ENCODE measurements at regions not wholly inside any gene's neighbourhood (a gene's known extent, or its start where the extent isn't known, plus 50 kb on each side); places are given as distances from the start of the nearest gene placed in this dataset.

DNA sequence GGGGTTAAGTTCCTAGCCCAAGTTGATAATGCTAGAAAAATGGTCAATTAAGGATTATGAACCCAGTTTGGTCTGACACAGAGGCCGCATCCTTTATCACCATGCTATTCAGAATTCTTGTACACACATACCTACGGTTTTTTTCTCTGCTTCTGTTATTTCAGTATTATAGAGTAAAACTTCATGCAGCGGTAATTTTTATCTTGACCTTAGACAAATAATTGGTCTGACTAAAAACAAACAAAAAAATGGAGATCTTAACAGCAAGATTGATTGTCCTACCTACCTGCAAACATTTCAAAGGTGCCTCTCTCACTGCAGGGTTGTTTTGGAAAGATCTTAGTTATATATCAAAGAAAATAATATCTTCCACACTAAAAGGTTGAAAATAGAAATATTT is 201.9 kb upstream of the PRICKLE1 start:
- no peaks in the 10 kb centered on the region for H3K36me3 ChIP-seq (ENCODE audit: insufficient read depth, low read length)
- no peak overlapping the region for H3K4me3 ChIP-seq (ENCODE audit: low read length)
- no peak overlapping the region for H3K4me2 ChIP-seq (ENCODE audit: low read length)
- no peaks in the 10 kb centered on the region for H3K9me3 ChIP-seq (ENCODE audit: low read length)
- H3F3A ChIP-seq (ENCODE audit: insufficient read depth, low read length, poor library complexity, severe bottlenecking), result no peaks in the 10 kb centered on the region
- TF ChIP-seq EZH2 (IDR thresholded peaks at IDR 0.05; ENCODE audit: borderline replicate concordance, insufficient read depth, low read length, poor library complexity, severe bottlenecking) (no peak), TAF1 (IDR thresholded peaks at IDR 0.05; ENCODE audit: low read depth) (no peak), MXI1 (conservative IDR thresholded peaks at IDR 0.05; ENCODE audit: poor library complexity, severe bottlenecking) (no peak), EP300 (conservative IDR thresholded peaks at IDR 0.05; ENCODE audit: poor library complexity, severe bottlenecking) (no peak), POLR2AphosphoS5 (IDR thresholded peaks at IDR 0.05) (no peak), SMC3 (conservative IDR thresholded peaks at IDR 0.05; ENCODE audit: poor library complexity) (no peak), RAD21 (conservative IDR thresholded peaks at IDR 0.05) (no peak)
- TF ChIP-seq, protein P1, sequence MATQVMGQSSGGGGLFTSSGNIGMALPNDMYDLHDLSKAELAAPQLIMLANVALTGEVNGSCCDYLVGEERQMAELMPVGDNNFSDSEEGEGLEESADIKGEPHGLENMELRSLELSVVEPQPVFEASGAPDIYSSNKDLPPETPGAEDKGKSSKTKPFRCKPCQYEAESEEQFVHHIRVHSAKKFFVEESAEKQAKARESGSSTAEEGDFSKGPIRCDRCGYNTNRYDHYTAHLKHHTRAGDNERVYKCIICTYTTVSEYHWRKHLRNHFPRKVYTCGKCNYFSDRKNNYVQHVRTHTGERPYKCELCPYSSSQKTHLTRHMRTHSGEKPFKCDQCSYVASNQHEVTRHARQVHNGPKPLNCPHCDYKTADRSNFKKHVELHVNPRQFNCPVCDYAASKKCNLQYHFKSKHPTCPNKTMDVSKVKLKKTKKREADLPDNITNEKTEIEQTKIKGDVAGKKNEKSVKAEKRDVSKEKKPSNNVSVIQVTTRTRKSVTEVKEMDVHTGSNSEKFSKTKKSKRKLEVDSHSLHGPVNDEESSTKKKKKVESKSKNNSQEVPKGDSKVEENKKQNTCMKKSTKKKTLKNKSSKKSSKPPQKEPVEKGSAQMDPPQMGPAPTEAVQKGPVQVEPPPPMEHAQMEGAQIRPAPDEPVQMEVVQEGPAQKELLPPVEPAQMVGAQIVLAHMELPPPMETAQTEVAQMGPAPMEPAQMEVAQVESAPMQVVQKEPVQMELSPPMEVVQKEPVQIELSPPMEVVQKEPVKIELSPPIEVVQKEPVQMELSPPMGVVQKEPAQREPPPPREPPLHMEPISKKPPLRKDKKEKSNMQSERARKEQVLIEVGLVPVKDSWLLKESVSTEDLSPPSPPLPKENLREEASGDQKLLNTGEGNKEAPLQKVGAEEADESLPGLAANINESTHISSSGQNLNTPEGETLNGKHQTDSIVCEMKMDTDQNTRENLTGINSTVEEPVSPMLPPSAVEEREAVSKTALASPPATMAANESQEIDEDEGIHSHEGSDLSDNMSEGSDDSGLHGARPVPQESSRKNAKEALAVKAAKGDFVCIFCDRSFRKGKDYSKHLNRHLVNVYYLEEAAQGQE (IDR thresholded peaks at IDR 0.05; ENCODE audit: borderline replicate concordance), result no peak
- TF ChIP-seq, protein P2, sequence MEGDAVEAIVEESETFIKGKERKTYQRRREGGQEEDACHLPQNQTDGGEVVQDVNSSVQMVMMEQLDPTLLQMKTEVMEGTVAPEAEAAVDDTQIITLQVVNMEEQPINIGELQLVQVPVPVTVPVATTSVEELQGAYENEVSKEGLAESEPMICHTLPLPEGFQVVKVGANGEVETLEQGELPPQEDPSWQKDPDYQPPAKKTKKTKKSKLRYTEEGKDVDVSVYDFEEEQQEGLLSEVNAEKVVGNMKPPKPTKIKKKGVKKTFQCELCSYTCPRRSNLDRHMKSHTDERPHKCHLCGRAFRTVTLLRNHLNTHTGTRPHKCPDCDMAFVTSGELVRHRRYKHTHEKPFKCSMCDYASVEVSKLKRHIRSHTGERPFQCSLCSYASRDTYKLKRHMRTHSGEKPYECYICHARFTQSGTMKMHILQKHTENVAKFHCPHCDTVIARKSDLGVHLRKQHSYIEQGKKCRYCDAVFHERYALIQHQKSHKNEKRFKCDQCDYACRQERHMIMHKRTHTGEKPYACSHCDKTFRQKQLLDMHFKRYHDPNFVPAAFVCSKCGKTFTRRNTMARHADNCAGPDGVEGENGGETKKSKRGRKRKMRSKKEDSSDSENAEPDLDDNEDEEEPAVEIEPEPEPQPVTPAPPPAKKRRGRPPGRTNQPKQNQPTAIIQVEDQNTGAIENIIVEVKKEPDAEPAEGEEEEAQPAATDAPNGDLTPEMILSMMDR (IDR thresholded peaks at IDR 0.05; ENCODE audit: poor library complexity, severe bottlenecking), result no peak
- H3K9ac ChIP-seq (ENCODE audit: low read length), result no peak overlapping the region
- H2AFZ ChIP-seq (ENCODE audit: low read depth, low read length), result no peak overlapping the region
- H3K27ac ChIP-seq (ENCODE audit: low read length), result no peak overlapping the region
- no peaks in the 10 kb centered on the region for H4K20me1 ChIP-seq (ENCODE audit: insufficient read depth)
- H3K79me2 ChIP-seq (replicated peaks; ENCODE audit: insufficient read depth, low read length), result no peaks in the 10 kb centered on the region
- no peaks in the 10 kb centered on the region for H3K27me3 ChIP-seq (ENCODE audit: insufficient read depth, low read depth, low read length)
- H3K9me2 ChIP-seq (ENCODE audit: insufficient read depth, low read length), result no peaks in the 10 kb centered on the region

DNA sequence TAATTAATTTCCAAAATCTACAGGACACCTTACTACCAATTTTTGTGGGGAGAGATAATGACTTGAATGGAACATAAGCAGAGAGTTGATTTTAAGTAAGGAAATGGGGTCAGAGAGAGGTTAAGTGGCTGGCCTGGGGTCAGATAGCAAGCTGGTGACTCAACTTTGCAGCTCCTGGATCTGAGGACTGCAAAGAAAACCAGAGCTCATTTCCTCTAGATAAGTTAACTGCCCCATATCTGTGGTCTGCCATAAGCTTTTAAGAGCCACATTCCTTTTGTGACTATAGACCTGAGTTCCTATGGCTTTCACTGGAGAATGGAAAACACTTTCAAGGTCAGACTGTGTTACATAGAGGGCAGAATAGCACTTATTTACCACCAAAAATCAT is 201.2 kb upstream of the PRICKLE1 start:
- Histone ChIP-seq H4K20me1 (ENCODE audit: insufficient read depth) (no peaks in the 10 kb centered on the region), H3K27me3 (ENCODE audit: insufficient read depth, low read depth, low read length) (no peaks in the 10 kb centered on the region), H3K36me3 (ENCODE audit: insufficient read depth, low read length) (no peaks in the 10 kb centered on the region), H3K9me2 (ENCODE audit: insufficient read depth, low read length) (no peaks in the 10 kb centered on the region), H3K9me3 (ENCODE audit: low read length) (no peaks in the 10 kb centered on the region), H3F3A (ENCODE audit: insufficient read depth, low read length, poor library complexity, severe bottlenecking) (no peaks in the 10 kb centered on the region), H3K4me2 (ENCODE audit: low read length) (no peak overlapping the region), H2AFZ (ENCODE audit: low read depth, low read length) (no peak overlapping the region), H3K27ac (ENCODE audit: low read length) (no peak overlapping the region), H3K9ac (ENCODE audit: low read length) (no peak overlapping the region), H3K4me3 (ENCODE audit: low read length) (no peak overlapping the region), H3K79me2 (replicated peaks; ENCODE audit: insufficient read depth, low read length) (no peaks in the 10 kb centered on the region)
- TF ChIP-seq, protein P2 (IDR thresholded peaks at IDR 0.05; ENCODE audit: poor library complexity, severe bottlenecking), result no peak
- no peak for TF ChIP-seq EZH2 (IDR thresholded peaks at IDR 0.05; ENCODE audit: borderline replicate concordance, insufficient read depth, low read length, poor library complexity, severe bottlenecking)
- no peak for TF ChIP-seq EP300 (conservative IDR thresholded peaks at IDR 0.05; ENCODE audit: poor library complexity, severe bottlenecking)
- TF ChIP-seq POLR2AphosphoS5 (IDR thresholded peaks at IDR 0.05), result no peak
- TF ChIP-seq MXI1 (conservative IDR thresholded peaks at IDR 0.05; ENCODE audit: poor library complexity, severe bottlenecking), result no peak
- TF ChIP-seq SMC3 (conservative IDR thresholded peaks at IDR 0.05; ENCODE audit: poor library complexity), result no peak
- TF ChIP-seq TAF1 (IDR thresholded peaks at IDR 0.05; ENCODE audit: low read depth), result no peak
- TF ChIP-seq, protein P1 (IDR thresholded peaks at IDR 0.05; ENCODE audit: borderline replicate concordance), result no peak
- no peak for TF ChIP-seq RAD21 (conservative IDR thresholded peaks at IDR 0.05)
